Parathyroid adenoma (tissue), 2 donors: ENCODE measurements at regions not wholly inside any gene's neighbourhood (a gene's known extent, or its start where the extent isn't known, plus 50 kb on each side); places are given as distances from the start of the nearest gene placed in this dataset.

Experiments
- H2AFZ ChIP-seq: fragments of 300-600 bp; sonication (generic); one replicate; pipeline ENCODE4 v1.7.0; 2017; ENCODE audit warnings: antibody characterized with exemption, mild to moderate bottlenecking
- H3K27ac ChIP-seq: fragments of 300-600 bp; sonication (generic); one replicate; pipeline ENCODE4 v1.7.0; 2017
- H3K27me3 ChIP-seq: fragments of 300-600 bp; sonication (generic); one replicate; pipeline ENCODE4 v1.7.0; 2017; ENCODE audit warnings: low read length; ENCODE audit not compliant: control insufficient read depth, insufficient read depth
- H3K36me3 ChIP-seq: fragments of 300-600 bp; sonication (generic); one replicate; pipeline ENCODE4 v1.7.0; 2017; ENCODE audit warnings: low read length; ENCODE audit not compliant: control insufficient read depth, insufficient read depth
- H3K4me1 ChIP-seq: fragments of 300-600 bp; sonication (generic); one replicate; pipeline ENCODE4 v1.7.0; 2017; ENCODE audit warnings: control low read depth
- H3K4me2 ChIP-seq: fragments of 300-600 bp; sonication (generic); one replicate; pipeline ENCODE4 v1.7.0; 2017; ENCODE audit warnings: low read length
- H3K4me3 ChIP-seq: fragments of 300-600 bp; sonication (generic); one replicate; pipeline ENCODE4 v1.7.0; 2017; ENCODE audit warnings: low read depth, low read length
- H3K79me2 ChIP-seq: fragments of 300-600 bp; sonication (generic); one replicate; pipeline ENCODE4 v1.7.0; 2017; ENCODE audit warnings: control low read depth
- H3K9ac ChIP-seq: fragments of 300-600 bp; sonication (generic); one replicate; pipeline ENCODE4 v1.7.0; 2017; ENCODE audit warnings: mild to moderate bottlenecking
- H3K9me3 ChIP-seq: fragments of 300-600 bp; sonication (generic); one replicate; pipeline ENCODE4 v1.7.0; 2017; ENCODE audit warnings: low read length; ENCODE audit not compliant: control insufficient read depth
- CTCF ChIP-seq: fragments of 300-600 bp; sonication (generic); IDR thresholded peaks from one replicate; pipeline ENCODE4 v1.7.0; 2017; ENCODE audit warnings: antibody characterized with exemption, mild to moderate bottlenecking
- donor health status: primary hyperparathyroidism.

DNA sequence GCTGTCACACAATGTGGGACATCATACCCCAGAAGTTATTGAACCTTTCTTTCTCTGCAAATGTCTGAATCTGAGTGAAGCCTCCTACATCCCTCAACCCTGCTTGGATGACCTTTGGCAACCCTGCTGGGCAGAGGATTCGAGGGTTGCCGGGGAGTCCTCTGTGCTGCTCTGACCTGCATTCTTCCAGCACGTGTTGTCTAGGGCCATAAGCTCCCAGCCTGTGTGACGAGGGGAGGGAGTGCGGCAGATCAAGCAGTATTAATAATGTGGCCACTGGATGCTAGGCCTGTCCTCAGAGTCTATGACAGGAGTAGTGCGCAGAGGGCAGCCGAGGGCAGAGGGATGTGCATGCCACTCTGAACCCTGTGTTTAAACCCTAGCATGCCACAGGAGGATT lies 58.8 kb downstream of the RPL37A start:
- no peak for TF ChIP-seq CTCF
- Histone ChIP-seq H3K4me2 (no peak overlapping the region), H3K79me2 (no peaks in the 10 kb centered on the region), H3K9ac (no peak overlapping the region), H3K9me3 (no peaks in the 10 kb centered on the region), H3K4me3 (no peak overlapping the region), H3K27me3 (no peaks in the 10 kb centered on the region), H3K27ac (no peak overlapping the region), H2AFZ (no peak overlapping the region), H3K36me3 (no peaks in the 10 kb centered on the region), H3K4me1 (no peaks in the 10 kb centered on the region)

GRCh38 chr2:216557820-216558219 lies 59.2 kb downstream of the RPL37A start:
- TF ChIP-seq CTCF = no peak
- Histone ChIP-seq H3K4me2 (no peak overlapping the region), H3K36me3 (no peaks in the 10 kb centered on the region), H3K9ac (no peak overlapping the region), H3K9me3 (no peaks in the 10 kb centered on the region), H2AFZ (no peak overlapping the region), H3K27me3 (no peaks in the 10 kb centered on the region), H3K79me2 (no peaks in the 10 kb centered on the region), H3K4me1 (no peaks in the 10 kb centered on the region), H3K4me3 (no peak overlapping the region), H3K27ac (no peak overlapping the region)

- Histone ChIP-seq H3K9me3 (no peaks in the 10 kb centered on the region), H3K27me3 (no peaks in the 10 kb centered on the region), H3K9ac (no peak overlapping the region), H3K79me2 (no peaks in the 10 kb centered on the region), H3K4me3 (no peak overlapping the region), H3K4me2 (no peak overlapping the region), H3K36me3 (no peaks in the 10 kb centered on the region), H3K27ac (no peak overlapping the region), H3K4me1 (no peaks in the 10 kb centered on the region), H2AFZ (no peak overlapping the region)
- TF ChIP-seq CTCF = no peak
Observed at GRCh38 chr2:216559625-216560156, 61.0 kb downstream of the RPL37A start.

DNA sequence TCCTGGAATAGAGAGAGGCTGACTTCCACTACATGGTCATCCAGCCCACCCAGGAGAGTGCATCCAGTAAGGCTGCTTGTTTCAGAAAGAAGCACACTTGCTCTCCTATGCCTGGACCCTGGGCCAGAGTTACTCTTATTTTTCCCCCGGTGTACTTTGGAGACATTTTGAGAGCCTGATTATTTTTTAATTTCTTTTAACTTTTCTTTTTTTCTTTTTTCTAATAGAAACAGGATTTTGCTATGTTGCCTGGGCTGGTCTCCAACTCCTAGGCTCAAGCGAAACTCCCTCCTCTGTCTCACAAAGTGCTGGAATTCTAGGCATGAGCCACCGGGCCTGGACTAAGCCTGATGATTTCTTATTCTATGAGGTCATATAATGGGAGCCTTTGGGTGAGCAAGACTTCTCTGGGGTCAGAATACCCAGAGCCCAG lies 62.2 kb downstream of the RPL37A start:
- Histone ChIP-seq H3K36me3 (no peaks in the 10 kb centered on the region), H3K9me3 (no peaks in the 10 kb centered on the region), H3K79me2 (no peaks in the 10 kb centered on the region), H3K27ac (no peak overlapping the region), H3K4me2 (no peak overlapping the region), H3K9ac (no peak overlapping the region), H3K27me3 (no peaks in the 10 kb centered on the region), H3K4me1 (no peaks in the 10 kb centered on the region), H3K4me3 (no peak overlapping the region), H2AFZ (no peak overlapping the region)
- TF ChIP-seq CTCF = no peak

GRCh38 chr2:216562696-216563435 lies 64.2 kb downstream of the RPL37A start:
- H3K4me2 ChIP-seq = no peak overlapping the region
- H3K9me3 ChIP-seq = no peaks in the 10 kb centered on the region
- no peaks in the 10 kb centered on the region for H3K4me1 ChIP-seq
- H3K36me3 ChIP-seq = no peaks in the 10 kb centered on the region
- H3K4me3 ChIP-seq = no peak overlapping the region
- no peak for TF ChIP-seq CTCF
- no peak overlapping the region for H2AFZ ChIP-seq
- no peak overlapping the region for H3K9ac ChIP-seq
- no peak overlapping the region for H3K27ac ChIP-seq
- no peaks in the 10 kb centered on the region for H3K27me3 ChIP-seq
- H3K79me2 ChIP-seq = no peaks in the 10 kb centered on the region
